Loucy (cell line): ENCODE measurements at regions not wholly inside any gene's neighbourhood (a gene's known extent, or its start where the extent isn't known, plus 50 kb on each side); places are given as distances from the start of the nearest gene placed in this dataset.

Experiments
- EZH2phosphoT487 ChIP-seq: fragments of 200-600 bp; IDR thresholded peaks from 2 replicates; pipeline ENCODE4 v1.6.1; 2018; ENCODE audit warnings: antibody characterized with exemption, mild to moderate bottlenecking, moderate library complexity, borderline replicate concordance
- TF ChIP-seq, protein P1 (sequence below): fragments of 200-600 bp; sonication (generic); conservative IDR thresholded peaks from 2 replicates; pipeline ENCODE4 v1.5.1; 2014; ENCODE audit warnings: mild to moderate bottlenecking, antibody characterized with exemption, low read length

DNA sequence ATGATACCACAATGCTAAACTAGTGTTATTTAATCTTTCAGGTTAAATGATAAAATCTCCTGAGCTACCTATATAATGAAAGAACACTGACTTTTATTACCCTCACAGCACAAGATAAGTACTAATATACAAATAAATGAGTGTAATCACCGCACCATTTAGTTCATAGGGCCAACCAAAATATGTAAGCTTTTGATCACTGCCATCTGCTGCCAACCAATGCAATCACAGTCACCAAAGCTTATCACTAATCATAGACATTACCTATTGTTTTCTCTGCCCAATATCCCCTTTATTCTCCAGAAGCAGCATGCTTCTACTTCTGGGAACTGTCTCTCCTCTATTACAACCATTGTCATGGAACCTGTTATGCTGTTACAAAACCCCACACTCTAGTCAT lies 151.6 kb upstream of the LRATD1 start:
- TF ChIP-seq, protein P1, sequence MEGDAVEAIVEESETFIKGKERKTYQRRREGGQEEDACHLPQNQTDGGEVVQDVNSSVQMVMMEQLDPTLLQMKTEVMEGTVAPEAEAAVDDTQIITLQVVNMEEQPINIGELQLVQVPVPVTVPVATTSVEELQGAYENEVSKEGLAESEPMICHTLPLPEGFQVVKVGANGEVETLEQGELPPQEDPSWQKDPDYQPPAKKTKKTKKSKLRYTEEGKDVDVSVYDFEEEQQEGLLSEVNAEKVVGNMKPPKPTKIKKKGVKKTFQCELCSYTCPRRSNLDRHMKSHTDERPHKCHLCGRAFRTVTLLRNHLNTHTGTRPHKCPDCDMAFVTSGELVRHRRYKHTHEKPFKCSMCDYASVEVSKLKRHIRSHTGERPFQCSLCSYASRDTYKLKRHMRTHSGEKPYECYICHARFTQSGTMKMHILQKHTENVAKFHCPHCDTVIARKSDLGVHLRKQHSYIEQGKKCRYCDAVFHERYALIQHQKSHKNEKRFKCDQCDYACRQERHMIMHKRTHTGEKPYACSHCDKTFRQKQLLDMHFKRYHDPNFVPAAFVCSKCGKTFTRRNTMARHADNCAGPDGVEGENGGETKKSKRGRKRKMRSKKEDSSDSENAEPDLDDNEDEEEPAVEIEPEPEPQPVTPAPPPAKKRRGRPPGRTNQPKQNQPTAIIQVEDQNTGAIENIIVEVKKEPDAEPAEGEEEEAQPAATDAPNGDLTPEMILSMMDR = 0 out of 2 replicates have a peak, but pooled peaks have one; percentile 20
- TF ChIP-seq EZH2phosphoT487 = no peak
